ENCODE measurements at regions not wholly inside any gene's neighbourhood (a gene's known extent, or its start where the extent isn't known, plus 50 kb on each side); places are given as distances from the start of the nearest gene placed in this dataset.
A peak's percentile ranks its signal among the peaks of the same experiment; 100 is the strongest.

DNA sequence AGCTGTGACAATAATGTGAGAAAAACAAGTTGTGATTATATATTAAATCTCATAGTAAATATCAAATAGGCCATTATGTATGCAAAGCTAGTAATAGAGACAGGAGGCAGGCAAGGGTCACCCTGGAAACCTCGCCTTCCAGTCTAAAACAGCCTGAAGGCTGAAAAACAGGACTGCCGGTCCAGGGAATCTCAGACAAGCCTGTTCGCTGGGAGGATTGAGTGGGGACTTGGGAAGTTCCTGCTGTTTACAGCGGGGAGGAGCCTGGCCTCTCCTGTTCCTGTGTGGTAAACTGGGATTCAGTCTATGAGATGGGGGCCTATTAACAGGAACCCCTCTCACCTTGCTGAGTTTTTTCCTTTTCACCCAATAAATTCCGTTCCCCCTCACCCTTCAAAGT, 2317.3 kb downstream of the PCDH7 start:
- H3K27me3 ChIP-seq (ENCODE audit: control insufficient read depth, insufficient read depth, low read length), result no peaks in the 10 kb centered on the region
- no peak overlapping the region for H3K9ac ChIP-seq (ENCODE audit: insufficient read depth, low read length)
- no peaks in the 10 kb centered on the region for H4K20me1 ChIP-seq (ENCODE audit: control insufficient read depth, extremely low read depth, insufficient read depth, low read length)
- TF ChIP-seq CTCF (conservative IDR thresholded peaks at IDR 0.05 in 1 of 2, IDR thresholded peaks at IDR 0.05 in 1 of 2; ENCODE audit: low read depth in 1 of 2, low read length in 2 of 2), result no peak
- H3K27ac ChIP-seq (ENCODE audit: insufficient read depth, low read length), result no peak overlapping the region
- no peak for DNase-seq (ENCODE audit: low read depth in 2 of 2)
- no peaks in the 10 kb centered on the region for H3K4me1 ChIP-seq (ENCODE audit: control insufficient read depth, extremely low read depth, insufficient read depth, low read length)
- no peak overlapping the region for H3K4me2 ChIP-seq (ENCODE audit: extremely low read depth, insufficient read depth, low read length)
- H3K9me3 ChIP-seq (ENCODE audit: control insufficient read depth, insufficient read depth, low read depth, low read length), result no peaks in the 10 kb centered on the region
- no peaks in the 10 kb centered on the region for H3K36me3 ChIP-seq (ENCODE audit: control insufficient read depth, insufficient read depth, low read length)
- H2AFZ ChIP-seq (ENCODE audit: low read length), result no peak overlapping the region
- H3K4me3 ChIP-seq (replicated peaks in 1 of 4; ENCODE audit: control extremely low read depth in 1 of 4, insufficient read depth in 1 of 4, low read depth in 3 of 4, low read length in 4 of 4), result no peak overlapping the region
- H3K79me2 ChIP-seq (ENCODE audit: control insufficient read depth, insufficient read depth, low read length), result no peaks in the 10 kb centered on the region

GRCh38 chr4:33045334-33045733, 2325.2 kb downstream of the PCDH7 start:
- no peak overlapping the region for H3K27ac ChIP-seq (ENCODE audit: insufficient read depth, low read length)
- H3K4me3 ChIP-seq (replicated peaks in 1 of 4; ENCODE audit: control extremely low read depth in 1 of 4, insufficient read depth in 1 of 4, low read depth in 3 of 4, low read length in 4 of 4), result no peak overlapping the region
- no peaks in the 10 kb centered on the region for H3K79me2 ChIP-seq (ENCODE audit: control insufficient read depth, insufficient read depth, low read length)
- no peak overlapping the region for H2AFZ ChIP-seq (ENCODE audit: low read length)
- H3K36me3 ChIP-seq (ENCODE audit: control insufficient read depth, insufficient read depth, low read length), result no peaks in the 10 kb centered on the region
- H4K20me1 ChIP-seq (ENCODE audit: control insufficient read depth, extremely low read depth, insufficient read depth, low read length), result no peaks in the 10 kb centered on the region
- H3K27me3 ChIP-seq (ENCODE audit: control insufficient read depth, insufficient read depth, low read length), result no peaks in the 10 kb centered on the region
- H3K4me2 ChIP-seq (ENCODE audit: extremely low read depth, insufficient read depth, low read length), result no peak overlapping the region
- no peaks in the 10 kb centered on the region for H3K4me1 ChIP-seq (ENCODE audit: control insufficient read depth, extremely low read depth, insufficient read depth, low read length)
- no peak overlapping the region for H3K9ac ChIP-seq (ENCODE audit: insufficient read depth, low read length)
- no peaks in the 10 kb centered on the region for H3K9me3 ChIP-seq (ENCODE audit: control insufficient read depth, insufficient read depth, low read depth, low read length)
- DNase-seq (ENCODE audit: low read depth in 2 of 2), result peak in 1 of 2 donors; percentile 7
- TF ChIP-seq EZH2 (IDR thresholded peaks at IDR 0.05; ENCODE audit: low read length, missing control alignments) (no peak), CTCF (conservative IDR thresholded peaks at IDR 0.05 in 1 of 2, IDR thresholded peaks at IDR 0.05 in 1 of 2; ENCODE audit: low read depth in 1 of 2, low read length in 2 of 2) (no peak)

DNA sequence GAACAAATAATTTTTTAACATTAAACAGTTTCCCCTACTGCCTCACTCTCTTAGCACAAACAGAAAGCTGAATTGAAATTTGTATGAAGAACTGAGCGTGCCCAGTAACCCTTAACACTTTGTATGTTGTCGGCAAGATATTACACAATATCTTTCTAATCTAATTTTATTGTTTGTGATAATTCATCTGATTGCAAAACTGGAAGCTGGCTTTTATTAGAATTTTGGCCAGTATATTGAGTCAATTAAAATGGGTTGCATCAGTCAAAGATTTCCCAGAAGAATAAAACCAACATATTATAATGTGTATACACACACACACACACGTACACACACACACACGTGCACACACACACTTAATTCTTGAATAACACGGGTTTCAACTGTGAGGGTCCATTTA, 2332.1 kb downstream of the PCDH7 start:
- no peaks in the 10 kb centered on the region for H3K79me2 ChIP-seq (ENCODE audit: control insufficient read depth, insufficient read depth, low read length)
- H3K9me3 ChIP-seq (ENCODE audit: control insufficient read depth, insufficient read depth, low read depth, low read length), result no peaks in the 10 kb centered on the region
- H2AFZ ChIP-seq (ENCODE audit: low read length), result no peak overlapping the region
- H3K4me2 ChIP-seq (ENCODE audit: extremely low read depth, insufficient read depth, low read length), result no peak overlapping the region
- DNase-seq (ENCODE audit: low read depth in 2 of 2), result peak in 1 of 2 donors; percentile 73
- no peak overlapping the region for H3K4me3 ChIP-seq (replicated peaks in 1 of 4; ENCODE audit: control extremely low read depth in 1 of 4, insufficient read depth in 1 of 4, low read depth in 3 of 4, low read length in 4 of 4)
- H3K9ac ChIP-seq (ENCODE audit: insufficient read depth, low read length), result no peak overlapping the region
- H3K4me1 ChIP-seq (ENCODE audit: control insufficient read depth, extremely low read depth, insufficient read depth, low read length), result no peaks in the 10 kb centered on the region
- H3K27me3 ChIP-seq (ENCODE audit: control insufficient read depth, insufficient read depth, low read length), result no peaks in the 10 kb centered on the region
- H3K36me3 ChIP-seq (ENCODE audit: control insufficient read depth, insufficient read depth, low read length), result no peaks in the 10 kb centered on the region
- no peaks in the 10 kb centered on the region for H4K20me1 ChIP-seq (ENCODE audit: control insufficient read depth, extremely low read depth, insufficient read depth, low read length)
- H3K27ac ChIP-seq (ENCODE audit: insufficient read depth, low read length), result no peak overlapping the region
- TF ChIP-seq CTCF (conservative IDR thresholded peaks at IDR 0.05 in 1 of 2, IDR thresholded peaks at IDR 0.05 in 1 of 2; ENCODE audit: low read depth in 1 of 2, low read length in 2 of 2) (no peak), EZH2 (IDR thresholded peaks at IDR 0.05; ENCODE audit: low read length, missing control alignments) (no peak)

All from fibroblast of lung (primary cell).